ENCODE measurements at regions not wholly inside any gene's neighbourhood (a gene's known extent, or its start where the extent isn't known, plus 50 kb on each side); places are given as distances from the start of the nearest gene placed in this dataset.

DNA sequence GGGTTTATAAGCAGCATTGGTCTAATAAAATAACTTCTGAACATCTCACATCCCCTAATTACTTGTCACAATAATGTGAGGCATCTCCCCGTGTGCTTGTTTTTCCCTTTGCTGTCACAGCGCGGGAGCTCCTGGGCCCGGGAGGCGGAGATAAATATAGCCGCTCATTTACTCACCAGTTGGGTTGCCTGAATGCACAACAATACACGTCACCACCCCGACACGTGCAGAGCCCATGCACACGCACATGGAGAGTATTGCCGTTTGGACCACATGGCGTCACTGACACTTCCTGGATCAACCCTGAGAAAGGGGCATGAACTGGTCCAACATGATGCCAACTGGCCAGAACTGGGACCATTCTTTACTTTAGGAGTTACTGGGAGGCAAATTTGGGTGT lies 76.2 kb downstream of the MRPL46 start:
- TF ChIP-seq, protein P1, sequence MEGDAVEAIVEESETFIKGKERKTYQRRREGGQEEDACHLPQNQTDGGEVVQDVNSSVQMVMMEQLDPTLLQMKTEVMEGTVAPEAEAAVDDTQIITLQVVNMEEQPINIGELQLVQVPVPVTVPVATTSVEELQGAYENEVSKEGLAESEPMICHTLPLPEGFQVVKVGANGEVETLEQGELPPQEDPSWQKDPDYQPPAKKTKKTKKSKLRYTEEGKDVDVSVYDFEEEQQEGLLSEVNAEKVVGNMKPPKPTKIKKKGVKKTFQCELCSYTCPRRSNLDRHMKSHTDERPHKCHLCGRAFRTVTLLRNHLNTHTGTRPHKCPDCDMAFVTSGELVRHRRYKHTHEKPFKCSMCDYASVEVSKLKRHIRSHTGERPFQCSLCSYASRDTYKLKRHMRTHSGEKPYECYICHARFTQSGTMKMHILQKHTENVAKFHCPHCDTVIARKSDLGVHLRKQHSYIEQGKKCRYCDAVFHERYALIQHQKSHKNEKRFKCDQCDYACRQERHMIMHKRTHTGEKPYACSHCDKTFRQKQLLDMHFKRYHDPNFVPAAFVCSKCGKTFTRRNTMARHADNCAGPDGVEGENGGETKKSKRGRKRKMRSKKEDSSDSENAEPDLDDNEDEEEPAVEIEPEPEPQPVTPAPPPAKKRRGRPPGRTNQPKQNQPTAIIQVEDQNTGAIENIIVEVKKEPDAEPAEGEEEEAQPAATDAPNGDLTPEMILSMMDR (IDR thresholded peaks at IDR 0.05): no peak
- TF ChIP-seq POLR2A (IDR thresholded peaks at IDR 0.05): no peak
